Smooth muscle cell (in vitro differentiated cells): ENCODE measurements at regions not wholly inside any gene's neighbourhood (a gene's known extent, or its start where the extent isn't known, plus 50 kb on each side); places are given as distances from the start of the nearest gene placed in this dataset.

Source experiments
- DNase-seq: peaks from one replicate; lab custom pipeline; 2025; ENCODE audit not compliant: unreplicated experiment; lab: John Stamatoyannopoulos, UW
- H2AFZ ChIP-seq: fragments of 200-600 bp; sonication (generic); 2 replicates; pipeline ENCODE4 v1.6.0; 2016; ENCODE audit warnings: antibody characterized with exemption, low read depth, mild to moderate bottlenecking
- H3F3A ChIP-seq: fragments of 200-600 bp; sonication (generic); 2 replicates; pipeline ENCODE4 v1.6.0; 2017; ENCODE audit warnings: antibody characterized with exemption, low read depth
- H3K27ac ChIP-seq: fragments of 200-600 bp; sonication (generic); 2 replicates; pipeline ENCODE4 v1.5.1; 2016; ENCODE audit warnings: low read depth, mild to moderate bottlenecking
- H3K27me3 ChIP-seq: fragments of 200-600 bp; sonication (generic); 2 replicates; pipeline ENCODE4 v1.6.1; 2016; ENCODE audit warnings: low read depth, mild to moderate bottlenecking
- H3K36me3 ChIP-seq: fragments of 200-600 bp; sonication (generic); 2 replicates; pipeline ENCODE4 v1.5.1; 2016; ENCODE audit warnings: low read depth
- H3K4me1 ChIP-seq: fragments of 200-600 bp; sonication (generic); 2 replicates; pipeline ENCODE4 v1.5.1; 2016; ENCODE audit warnings: low read depth
- H3K4me2 ChIP-seq: fragments of 200-600 bp; sonication (generic); 2 replicates; pipeline ENCODE4 v1.6.0; 2016; ENCODE audit warnings: mild to moderate bottlenecking
- H3K4me3 ChIP-seq: fragments of 200-600 bp; sonication (generic); 2 replicates; pipeline ENCODE4 v1.5.1; 2016; ENCODE audit warnings: mild to moderate bottlenecking
- H3K79me2 ChIP-seq: fragments of 200-600 bp; sonication (generic); 2 replicates; pipeline ENCODE4 v1.6.0; 2016; ENCODE audit warnings: low read depth, mild to moderate bottlenecking
- H3K9ac ChIP-seq: fragments of 200-600 bp; sonication (generic); 2 replicates; pipeline ENCODE4 v1.6.0; 2016; ENCODE audit warnings: low read depth
- H3K9me3 ChIP-seq: fragments of 200-600 bp; sonication (generic); replicated peaks from 2 replicates; pipeline ENCODE4 v1.5.1; 2016; ENCODE audit warnings: low read depth
- H4K20me1 ChIP-seq: fragments of 200-600 bp; sonication (generic); 2 replicates; pipeline ENCODE4 v1.6.0; 2016; ENCODE audit warnings: low read depth
- WGBS: methylation state at CpG from one replicate; pipeline ENCODE4 v1.1.7; 2016; ENCODE audit warnings: low lambda C conversion rate; 5-methylcytosine and 5-hydroxymethylcytosine counted together
- TF ChIP-seq, protein P1 (sequence below): fragments of 200-600 bp; sonication (generic); IDR thresholded peaks from 2 replicates; pipeline ENCODE4 v1.5.1; 2017; ENCODE audit warnings: borderline replicate concordance, mild to moderate bottlenecking, antibody characterized with exemption; ENCODE audit not compliant: insufficient read depth, poor library complexity, severe bottlenecking

GRCh38 chr7:19463581-19463980 is 245.3 kb downstream of the POLR1F start:
- DNase-seq = no peak
- H4K20me1 ChIP-seq = no peaks in the 10 kb centered on the region
- H3K4me2 ChIP-seq = no peak overlapping the region
- H3K79me2 ChIP-seq = no peaks in the 10 kb centered on the region
- no peaks in the 10 kb centered on the region for H3K4me1 ChIP-seq
- no peak overlapping the region for H3K27ac ChIP-seq
- H2AFZ ChIP-seq = no peak overlapping the region
- H3K27me3 ChIP-seq = no peaks in the 10 kb centered on the region
- TF ChIP-seq, protein P1, sequence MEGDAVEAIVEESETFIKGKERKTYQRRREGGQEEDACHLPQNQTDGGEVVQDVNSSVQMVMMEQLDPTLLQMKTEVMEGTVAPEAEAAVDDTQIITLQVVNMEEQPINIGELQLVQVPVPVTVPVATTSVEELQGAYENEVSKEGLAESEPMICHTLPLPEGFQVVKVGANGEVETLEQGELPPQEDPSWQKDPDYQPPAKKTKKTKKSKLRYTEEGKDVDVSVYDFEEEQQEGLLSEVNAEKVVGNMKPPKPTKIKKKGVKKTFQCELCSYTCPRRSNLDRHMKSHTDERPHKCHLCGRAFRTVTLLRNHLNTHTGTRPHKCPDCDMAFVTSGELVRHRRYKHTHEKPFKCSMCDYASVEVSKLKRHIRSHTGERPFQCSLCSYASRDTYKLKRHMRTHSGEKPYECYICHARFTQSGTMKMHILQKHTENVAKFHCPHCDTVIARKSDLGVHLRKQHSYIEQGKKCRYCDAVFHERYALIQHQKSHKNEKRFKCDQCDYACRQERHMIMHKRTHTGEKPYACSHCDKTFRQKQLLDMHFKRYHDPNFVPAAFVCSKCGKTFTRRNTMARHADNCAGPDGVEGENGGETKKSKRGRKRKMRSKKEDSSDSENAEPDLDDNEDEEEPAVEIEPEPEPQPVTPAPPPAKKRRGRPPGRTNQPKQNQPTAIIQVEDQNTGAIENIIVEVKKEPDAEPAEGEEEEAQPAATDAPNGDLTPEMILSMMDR = no peak
- 96% methylated on average over 3 of the region's 3 CpGs for WGBS
- H3K36me3 ChIP-seq = no peaks in the 10 kb centered on the region
- H3K9ac ChIP-seq = no peak overlapping the region
- H3K4me3 ChIP-seq = no peak overlapping the region
- H3F3A ChIP-seq = no peaks in the 10 kb centered on the region
- H3K9me3 ChIP-seq = no peaks in the 10 kb centered on the region

GRCh38 chr7:19455623-19456022 is 253.2 kb downstream of the POLR1F start:
- H2AFZ ChIP-seq = no peak overlapping the region
- H4K20me1 ChIP-seq = no peaks in the 10 kb centered on the region
- H3K27me3 ChIP-seq = no peaks in the 10 kb centered on the region
- DNase-seq = no peak
- H3K4me1 ChIP-seq = no peaks in the 10 kb centered on the region
- no peak overlapping the region for H3K27ac ChIP-seq
- H3K4me3 ChIP-seq = no peak overlapping the region
- H3F3A ChIP-seq = no peaks in the 10 kb centered on the region
- no peak overlapping the region for H3K4me2 ChIP-seq
- no peaks in the 10 kb centered on the region for H3K79me2 ChIP-seq
- TF ChIP-seq, protein P1 = no peak
- no peak overlapping the region for H3K9ac ChIP-seq
- H3K9me3 ChIP-seq = no peaks in the 10 kb centered on the region
- WGBS = 39% methylated on average over 2 of the region's 2 CpGs
- H3K36me3 ChIP-seq = peaks cover 5% of the 10 kb centered on the region

DNA sequence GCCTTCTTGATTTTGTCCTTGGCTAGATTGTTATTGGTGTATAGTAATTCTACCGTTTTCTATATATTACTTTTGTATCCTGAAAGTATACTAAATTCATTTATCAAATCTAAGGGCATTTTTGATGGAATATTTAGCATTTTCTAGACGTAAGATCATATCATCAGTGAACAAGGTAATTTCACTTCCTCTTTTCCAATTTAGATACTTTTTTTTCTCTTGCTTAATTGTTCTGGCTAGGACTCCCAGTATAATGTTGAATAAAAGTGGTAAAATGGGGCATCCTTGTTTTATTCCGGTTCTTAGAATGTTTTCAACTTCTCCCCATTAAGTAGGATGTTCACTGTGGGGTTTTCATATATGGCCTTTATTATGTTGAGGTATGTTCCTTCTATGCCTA is 260.7 kb downstream of the POLR1F start:
- Histone ChIP-seq H3K4me2 (no peak overlapping the region), H3K36me3 (peaks cover 5% of the 10 kb centered on the region), H3F3A (no peaks in the 10 kb centered on the region)

More for the DNA sequence above, 260.7 kb downstream of the POLR1F start:
- Histone ChIP-seq H3K27ac (no peak overlapping the region), H3K79me2 (no peaks in the 10 kb centered on the region), H3K27me3 (no peaks in the 10 kb centered on the region), H3K9me3 (no peaks in the 10 kb centered on the region), H3K4me3 (no peak overlapping the region), H4K20me1 (no peaks in the 10 kb centered on the region), H3K9ac (no peak overlapping the region), H3K4me1 (no peaks in the 10 kb centered on the region), H2AFZ (no peak overlapping the region)
- 90% methylated on average over 3 of the region's 3 CpGs for WGBS
- TF ChIP-seq, protein P1 = no peak
- no peak for DNase-seq
